H9 (cell line): ENCODE measurements at regions not wholly inside any gene's neighbourhood (a gene's known extent, or its start where the extent isn't known, plus 50 kb on each side); places are given as distances from the start of the nearest gene placed in this dataset.

Experiments used
- DNase-seq: peaks from one replicate; pipeline ENCODE4 v3.0.0-alpha.2; 2017
- H2AFZ ChIP-seq: one replicate; pipeline ENCODE4 v1.6.1; 2013; ENCODE audit warnings: mild to moderate bottlenecking, low read length, control low read depth, moderate library complexity
- H2AK5ac ChIP-seq: 2 replicates; pipeline ENCODE4 v1.6.1; 2013; ENCODE audit warnings: low read length, control low read depth, mixed read lengths; ENCODE audit not compliant: insufficient read length
- H2BK120ac ChIP-seq: one replicate; pipeline ENCODE4 v1.6.1; 2013; ENCODE audit warnings: low read depth, mild to moderate bottlenecking, low read length, control low read depth, inconsistent platforms; ENCODE audit not compliant: poor library complexity, severe bottlenecking
- H2BK12ac ChIP-seq: 2 replicates; pipeline ENCODE4 v1.6.1; 2013; ENCODE audit warnings: low read length, control low read depth, mixed read lengths, low read depth; ENCODE audit not compliant: insufficient read length
- H2BK15ac ChIP-seq: 2 replicates; pipeline ENCODE4 v1.6.1; 2013; ENCODE audit warnings: low read depth, low read length, control low read depth
- H2BK20ac ChIP-seq: one replicate; pipeline ENCODE4 v1.6.1; 2013; ENCODE audit warnings: low read depth, mild to moderate bottlenecking, low read length, control low read depth, inconsistent platforms; ENCODE audit not compliant: poor library complexity, severe bottlenecking
- H2BK5ac ChIP-seq: 2 replicates; pipeline ENCODE4 v1.6.1; 2013; ENCODE audit warnings: low read length, control low read depth, mixed read lengths; ENCODE audit not compliant: insufficient read length
- H3K14ac ChIP-seq: 2 replicates; pipeline ENCODE4 v1.6.1; 2013; ENCODE audit warnings: low read length, control low read depth; ENCODE audit not compliant: insufficient read depth
- H3K18ac ChIP-seq: 2 replicates; pipeline ENCODE4 v1.6.1; 2013; ENCODE audit warnings: low read depth, mild to moderate bottlenecking, mixed read lengths, low read length, control low read depth; ENCODE audit not compliant: insufficient read length
- H3K23ac ChIP-seq: 2 replicates; pipeline ENCODE4 v1.6.1; 2013; ENCODE audit warnings: low read length, control low read depth, mixed read lengths, low read depth; ENCODE audit not compliant: insufficient read length
- H3K23me2 ChIP-seq: 2 replicates; pipeline ENCODE4 v1.6.1; 2013; ENCODE audit warnings: low read depth, mild to moderate bottlenecking, mixed read lengths, low read length, control low read depth; ENCODE audit not compliant: insufficient read length, poor library complexity, severe bottlenecking
- H3K27ac ChIP-seq: 2 replicates; pipeline ENCODE4 v1.5.1; 2013; ENCODE audit warnings: low read length, control low read depth, mixed read lengths, low read depth; ENCODE audit not compliant: insufficient read length
- H3K27me3 ChIP-seq: 2 replicates; pipeline ENCODE4 v1.6.1; 2013; ENCODE audit warnings: low read length, control low read depth, inconsistent platforms; ENCODE audit not compliant: insufficient read depth
- H3K4ac ChIP-seq: 2 replicates; pipeline ENCODE4 v1.6.1; 2013; ENCODE audit warnings: low read depth, mild to moderate bottlenecking, control low read depth, inconsistent platforms, low read length, moderate library complexity
- H3K4me1 ChIP-seq: 2 replicates; pipeline ENCODE4 v1.6.1; 2013; ENCODE audit warnings: low read length, control low read depth, inconsistent platforms; ENCODE audit not compliant: insufficient read depth
- H3K4me2 ChIP-seq: 2 replicates; pipeline ENCODE4 v1.6.1; 2013; ENCODE audit warnings: low read length, control low read depth, mixed read lengths; ENCODE audit not compliant: insufficient read length, insufficient read depth
- H3K56ac ChIP-seq: 2 replicates; pipeline ENCODE4 v1.6.1; 2013; ENCODE audit warnings: low read depth, mild to moderate bottlenecking, mixed read lengths, low read length, control low read depth; ENCODE audit not compliant: insufficient read length
- H3K79me1 ChIP-seq: 2 replicates; pipeline ENCODE4 v1.6.1; 2013; ENCODE audit warnings: low read depth, mild to moderate bottlenecking, moderate library complexity, low read length, control low read depth, inconsistent platforms; ENCODE audit not compliant: insufficient read depth, poor library complexity, severe bottlenecking
- H3K79me2 ChIP-seq: 2 replicates; pipeline ENCODE4 v1.6.1; 2013; ENCODE audit warnings: low read length, control low read depth, inconsistent platforms; ENCODE audit not compliant: insufficient read depth
- H3K9ac ChIP-seq: 2 replicates; pipeline ENCODE4 v1.6.1; 2013; ENCODE audit warnings: low read length, control low read depth, mixed read lengths; ENCODE audit not compliant: insufficient read length; ENCODE audit errors: extremely low read depth
- H3K9me3 ChIP-seq: one replicate; pipeline ENCODE4 v1.6.1; 2013; ENCODE audit warnings: low read depth, low read length, inconsistent platforms; ENCODE audit not compliant: control insufficient read depth
- H3T11ph ChIP-seq: one replicate; pipeline ENCODE4 v1.6.1; 2013; ENCODE audit warnings: mild to moderate bottlenecking, low read length, control low read depth, inconsistent platforms
- H4K20me1 ChIP-seq: one replicate; pipeline ENCODE4 v1.6.1; 2013; ENCODE audit not compliant: control insufficient read depth, insufficient read length, insufficient read depth
- H4K5ac ChIP-seq: 2 replicates; pipeline ENCODE4 v1.6.1; 2013; ENCODE audit warnings: low read depth, mild to moderate bottlenecking, mixed read lengths, low read length, control low read depth; ENCODE audit not compliant: insufficient read length
- H4K8ac ChIP-seq: replicated peaks from 2 replicates; pipeline ENCODE4 v1.6.1; 2013; ENCODE audit warnings: low read length, control low read depth, mixed read lengths, low read depth; ENCODE audit not compliant: insufficient read length
- H4K91ac ChIP-seq: 2 replicates; pipeline ENCODE4 v1.6.1; 2013; ENCODE audit warnings: low read depth, mild to moderate bottlenecking, moderate library complexity, mixed read lengths, low read length, control low read depth; ENCODE audit not compliant: insufficient read length
- H3K27ac Mint-ChIP-seq, 3 experiments: 2 replicates in 2 of 3; 3 replicates in 1 of 3; pipeline ENCODE4 v1.8.0; 2020 to 2021; ENCODE audit warnings: mixed read lengths in 3 of 3, mild to moderate bottlenecking in 1 of 3, moderate library complexity in 1 of 3
- H3K27me3 Mint-ChIP-seq: 2 replicates; pipeline ENCODE4 v1.8.0; 2021; ENCODE audit warnings: low read depth, mild to moderate bottlenecking, moderate library complexity, mixed read lengths
- H3K36me3 Mint-ChIP-seq, 3 experiments: 2 replicates in 2 of 3; 3 replicates in 1 of 3; pipeline ENCODE4 v1.8.0; 2020 to 2021; ENCODE audit warnings: low read depth in 3 of 3, mixed read lengths in 3 of 3; ENCODE audit not compliant: insufficient read depth in 1 of 3
- H3K4me1 Mint-ChIP-seq, 2 experiments: 2 replicates each; pipeline ENCODE4 v1.8.0; 2020; ENCODE audit warnings: mixed read lengths in 2 of 2
- H3K4me3 Mint-ChIP-seq, 2 experiments: 2 replicates in 1 of 2; 3 replicates in 1 of 2; pipeline ENCODE4 v1.8.0; 2020 to 2021; ENCODE audit warnings: mild to moderate bottlenecking in 2 of 2, mixed read lengths in 2 of 2, moderate library complexity in 1 of 2
- H3K9me3 Mint-ChIP-seq, 2 experiments: 2 replicates in 1 of 2; 3 replicates in 1 of 2; pipeline ENCODE4 v1.8.0; 2020; ENCODE audit warnings: mild to moderate bottlenecking in 2 of 2, mixed read lengths in 2 of 2, moderate library complexity in 1 of 2
- CTCF ChIP-seq: fragments of 200-600 bp; sonication (generic); conservative IDR thresholded peaks from 3 replicates; pipeline ENCODE4 v1.8.0; 2021; ENCODE audit warnings: antibody characterized with exemption, mild to moderate bottlenecking
- WGBS: extraction: QIAGEN DNeasy Blood & Tissue Kit; methylation state at CpG from one replicate; pipeline ENCODE4 v1.1.7; 2013; ENCODE audit warnings: missing lambda C conversion rate, low lambda C conversion rate, mixed read lengths; ENCODE audit not compliant: insufficient read length; ENCODE audit errors: extremely low coverage; 5-methylcytosine and 5-hydroxymethylcytosine counted together

- H3K27ac Mint-ChIP-seq: no peak overlapping the region
- H3K79me1 ChIP-seq: no peaks in the 10 kb centered on the region
- H3K4ac ChIP-seq: no peak overlapping the region
Observed at GRCh38 chr9:100913257-100913656, 115.3 kb upstream of the PLPPR1 start.

More at GRCh38 chr9:100913257-100913656, 115.3 kb upstream of the PLPPR1 start:
- Histone ChIP-seq H2BK5ac (no peak overlapping the region), H4K8ac (no peak overlapping the region), H3K27ac (no peak overlapping the region), H3K56ac (no peak overlapping the region), H3K23ac (no peak overlapping the region), H4K5ac (no peak overlapping the region), H4K91ac (no peak overlapping the region), H2BK20ac (no peak overlapping the region), H3K9ac (no peak overlapping the region), H2BK120ac (no peak overlapping the region), H3K18ac (no peak overlapping the region), H2AFZ (no peak overlapping the region), H3K27me3 (no peaks in the 10 kb centered on the region), H3K4me1 (no peaks in the 10 kb centered on the region), H3K9me3 (no peaks in the 10 kb centered on the region), H2BK12ac (no peak overlapping the region), H2AK5ac (no peak overlapping the region), H3T11ph (no peak overlapping the region), H2BK15ac (no peak overlapping the region), H3K79me2 (no peaks in the 10 kb centered on the region), H3K4me2 (no peak overlapping the region), H3K23me2 (no peaks in the 10 kb centered on the region), H3K14ac (no peak overlapping the region), H4K20me1 (no peaks in the 10 kb centered on the region)
- TF ChIP-seq CTCF: no peak
- peaks cover 4 to 9% of the 10 kb centered on the region in 2 experiments for H3K4me1 Mint-ChIP-seq
- peaks cover 3% of the 10 kb centered on the region for H3K27me3 Mint-ChIP-seq
- no peak for DNase-seq
- no peak overlapping the region for H3K4me3 Mint-ChIP-seq
- H3K9me3 Mint-ChIP-seq: no peaks in the 10 kb centered on the region
- no CpG with 5 or more reads among the region's 1 CpG for whole genome bisulfite sequencing
- no peaks in the 10 kb centered on the region for H3K36me3 Mint-ChIP-seq
